GM18511 (cell line): ENCODE measurements at regions not wholly inside any gene's neighbourhood (a gene's known extent, or its start where the extent isn't known, plus 50 kb on each side); places are given as distances from the start of the nearest gene placed in this dataset.

ENCODE experiments used
- ATAC-seq: cut with Tn5 transposase; IDR thresholded peaks from one replicate; pipeline ENCODE4 v1.9.1; 2021; ENCODE audit warnings: mild to moderate bottlenecking, moderate library complexity; ENCODE audit not compliant: unreplicated experiment

GRCh38 chr3:144129536-144130214 lies 158.1 kb downstream of the DIPK2A start:
- no peak for ATAC-seq

GRCh38 chr3:144141074-144141473 lies 169.5 kb downstream of the DIPK2A start:
- ATAC-seq: no peak

DNA sequence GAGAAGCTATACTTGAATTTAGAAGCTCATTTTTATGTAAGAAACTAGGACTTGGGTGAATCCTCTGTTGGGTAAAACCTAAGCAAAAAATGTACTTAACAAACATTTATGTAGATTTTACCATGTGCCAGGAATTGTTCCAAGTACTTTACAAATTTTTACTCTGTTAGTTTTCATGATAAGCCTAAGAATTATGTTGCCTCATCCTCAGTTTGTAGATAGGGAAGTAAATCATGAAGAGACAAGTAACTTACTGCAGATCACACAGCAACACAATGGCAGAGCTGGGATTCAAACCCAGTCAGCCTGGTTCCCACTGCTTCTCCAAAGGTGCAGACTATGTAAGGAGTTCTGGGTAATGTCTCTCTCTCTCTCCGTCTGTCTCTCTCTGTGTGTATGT lies 169.9 kb downstream of the DIPK2A start:
- no peak for ATAC-seq

GRCh38 chr3:144142151-144142840 lies 170.7 kb downstream of the DIPK2A start:
- no peak for ATAC-seq

DNA sequence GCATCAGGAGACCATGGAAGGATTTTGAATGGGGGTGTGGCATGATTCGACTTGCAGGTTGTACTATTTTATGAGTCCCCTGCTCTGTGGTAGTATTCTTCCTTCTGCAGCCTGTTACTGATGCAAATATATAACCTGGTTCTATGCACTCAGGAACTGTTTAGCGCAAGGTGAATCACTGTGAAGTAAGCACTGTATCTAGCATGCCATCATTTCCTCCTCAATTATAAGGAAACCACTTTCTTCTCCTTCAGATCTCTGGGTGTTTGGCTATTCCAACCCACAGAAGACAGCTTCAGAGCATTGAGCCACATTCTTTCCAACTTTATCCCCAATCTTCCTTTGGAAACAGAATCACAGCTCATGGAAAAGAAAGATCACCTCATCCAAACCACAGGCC lies 176.7 kb downstream of the DIPK2A start:
- ATAC-seq: no peak

- ATAC-seq: no peak
Measured at GRCh38 chr3:144151983-144152382, 180.4 kb downstream of the DIPK2A start.

- no peak for ATAC-seq
Measured at GRCh38 chr3:144160627-144161026, 189.0 kb downstream of the DIPK2A start.

- ATAC-seq: no peak
Measured at GRCh38 chr3:144162042-144162441, 190.4 kb downstream of the DIPK2A start.

GRCh38 chr3:144164352-144164751 lies 192.7 kb downstream of the DIPK2A start:
- ATAC-seq: no peak

DNA sequence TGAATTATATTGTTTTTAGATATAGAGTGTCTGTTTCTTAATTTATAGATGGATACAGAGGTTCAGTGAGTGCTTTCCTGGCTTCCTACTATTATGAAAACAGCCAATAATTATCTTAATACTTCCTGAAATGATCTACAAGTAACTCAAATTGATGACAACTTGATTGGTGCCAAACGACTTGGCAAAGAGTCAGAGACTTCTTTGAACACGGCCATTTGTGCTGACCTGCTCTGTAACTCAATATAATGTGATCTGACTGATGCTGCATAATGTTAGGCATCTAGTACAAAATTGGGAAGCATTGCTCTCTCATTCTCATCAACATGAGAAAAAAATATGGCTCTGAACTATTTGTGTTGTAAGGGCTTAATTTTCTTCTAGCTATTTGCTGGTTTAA lies 193.9 kb downstream of the DIPK2A start:
- ATAC-seq: no peak

DNA sequence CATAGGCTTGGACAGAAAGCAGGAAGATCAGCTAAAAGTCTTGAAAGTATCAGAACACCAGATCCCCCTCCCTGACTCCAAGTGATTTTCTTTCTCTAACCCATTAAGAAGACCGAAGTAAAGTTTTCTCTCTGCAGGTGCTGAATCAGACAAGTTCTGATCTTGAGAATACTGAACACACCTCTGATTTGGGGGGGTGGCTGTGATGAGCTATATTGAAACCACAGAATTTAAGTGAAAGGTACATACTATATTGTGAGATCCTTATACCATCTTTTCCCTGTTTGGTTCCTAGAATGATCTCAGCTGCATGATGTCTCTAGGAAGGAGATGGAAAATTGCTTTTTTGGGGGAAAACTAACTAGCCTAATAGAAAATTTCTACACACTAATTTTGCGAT lies 196.0 kb downstream of the DIPK2A start:
- ATAC-seq: no peak

DNA sequence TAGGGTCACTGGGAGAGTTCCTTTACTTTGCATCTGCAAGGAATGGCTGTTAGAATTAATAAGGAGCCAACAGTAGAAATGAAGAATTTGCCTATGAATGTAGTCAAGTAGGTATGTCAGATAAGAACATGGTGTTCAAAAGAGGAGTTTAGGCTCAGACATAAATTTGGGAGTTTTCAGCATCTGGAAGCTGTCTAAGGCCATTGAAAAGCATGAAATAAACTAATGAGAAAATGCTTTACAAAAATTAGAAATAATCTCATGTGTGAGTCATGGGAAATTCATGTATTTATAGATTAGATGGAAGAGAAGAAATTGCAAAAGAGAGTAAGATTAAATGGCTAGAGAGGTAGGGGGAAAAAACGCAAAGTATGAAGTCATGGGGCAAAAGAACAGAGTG lies 201.9 kb downstream of the DIPK2A start:
- no peak for ATAC-seq

GRCh38 chr3:144175644-144176425 lies 204.2 kb downstream of the DIPK2A start:
- no peak for ATAC-seq

GRCh38 chr3:144177649-144178048 lies 206.0 kb downstream of the DIPK2A start:
- ATAC-seq: no peak

- ATAC-seq: no peak
Measured at GRCh38 chr3:144178607-144179006, 207.0 kb downstream of the DIPK2A start.

DNA sequence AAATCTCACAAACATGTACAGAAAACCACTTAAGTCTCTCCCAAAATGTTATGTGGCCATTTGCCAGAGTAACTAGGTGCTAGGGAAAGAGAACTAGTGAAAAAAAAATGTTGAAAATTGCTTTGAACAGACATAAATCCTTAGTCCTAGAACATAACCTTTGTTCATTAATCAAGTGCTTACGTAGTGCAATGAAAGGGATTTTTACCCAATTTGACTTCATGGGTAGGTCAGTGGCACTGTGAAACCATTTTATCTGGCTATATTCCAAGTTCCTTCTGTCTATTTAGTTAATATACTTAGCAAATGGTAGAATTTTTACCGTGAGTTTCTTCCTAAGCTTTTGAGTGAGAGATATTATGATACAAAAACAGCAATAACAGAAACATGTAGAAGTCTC lies 209.4 kb downstream of the DIPK2A start:
- no peak for ATAC-seq

DNA sequence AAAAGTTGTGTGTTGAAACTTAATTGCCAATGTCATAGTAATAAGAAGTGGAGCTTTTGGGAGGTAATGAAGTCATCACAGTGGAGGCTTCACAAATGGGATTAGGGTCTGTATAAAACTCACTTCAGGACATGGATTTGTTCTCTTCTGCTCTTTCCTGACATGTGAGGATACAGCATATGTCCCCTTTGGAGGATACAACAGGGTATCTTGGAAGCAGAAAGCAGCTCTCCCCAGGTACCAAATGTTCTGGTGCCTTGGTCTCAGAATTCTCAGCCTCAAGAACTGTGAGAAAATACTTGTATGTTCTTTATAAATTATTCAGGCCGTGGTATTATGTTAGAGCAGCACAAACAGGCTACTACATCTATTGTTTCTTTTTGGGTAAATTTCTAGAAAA lies 210.9 kb downstream of the DIPK2A start:
- no peak for ATAC-seq

GRCh38 chr3:144185276-144185675 lies 213.7 kb downstream of the DIPK2A start:
- no peak for ATAC-seq

- no peak for ATAC-seq
Measured at GRCh38 chr3:144187531-144188210, 216.0 kb downstream of the DIPK2A start.

DNA sequence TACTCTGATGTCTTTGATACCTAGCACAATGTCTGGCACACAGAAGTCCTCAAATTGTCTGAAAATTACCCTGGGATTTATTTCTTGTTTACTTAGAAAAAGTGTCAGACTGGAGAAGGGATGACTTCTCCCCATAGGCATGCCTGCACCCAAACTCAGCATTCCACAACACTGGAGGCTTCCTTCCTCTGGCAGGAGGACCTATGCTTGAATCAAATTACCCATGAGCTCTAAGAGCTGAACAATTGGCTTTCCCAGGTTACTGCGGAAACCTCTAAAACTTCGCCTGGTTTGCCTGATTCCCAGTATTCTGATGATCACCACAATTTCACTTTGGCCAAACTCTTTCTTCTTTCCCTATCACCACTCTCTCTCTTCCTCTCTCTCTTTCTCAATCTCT lies 217.4 kb downstream of the DIPK2A start:
- no peak for ATAC-seq

- ATAC-seq: no peak
Measured at GRCh38 chr3:144197116-144197515, 225.5 kb downstream of the DIPK2A start.
